ENCODE measurements at regions not wholly inside any gene's neighbourhood (a gene's known extent, or its start where the extent isn't known, plus 50 kb on each side); places are given as distances from the start of the nearest gene placed in this dataset.

- ChIA-PET CTCF (no interaction called here), POLR2A (no interaction called here)
- Mint-ChIP-seq H3K27me3 (no peaks in the 10 kb centered on the region), H3K4me1 (ENCODE audit: low read depth) (no peaks in the 10 kb centered on the region), H3K36me3 (ENCODE audit: low read depth) (no peaks in the 10 kb centered on the region), H3K4me3 (no peak overlapping the region), H3K27ac (no peak overlapping the region), H3K9me3 (peaks cover 8% of the 10 kb centered on the region)
- intact Hi-C loops (cut with micrococcal nuclease) = no loop called here
- DNase-seq (no peak), ATAC-seq (no peak)
- no peak for TF ChIP-seq CTCF (IDR thresholded peaks at IDR 0.05)
These were observed 81.9 kb upstream of the MBOAT2 start for GRCh38 chr2:9085353-9085752.

GRCh38 chr2:9083287-9083686, 79.8 kb upstream of the MBOAT2 start:
- POLR2A ChIA-PET = no interaction called here
- H3K4me3 Mint-ChIP-seq = no peak overlapping the region
- TF ChIP-seq CTCF (IDR thresholded peaks at IDR 0.05) = no peak
- H3K9me3 Mint-ChIP-seq = peaks cover 8% of the 10 kb centered on the region
- H3K4me1 Mint-ChIP-seq (ENCODE audit: low read depth) = no peaks in the 10 kb centered on the region
- no peaks in the 10 kb centered on the region for H3K27me3 Mint-ChIP-seq
- intact Hi-C loops (cut with micrococcal nuclease) = no loop called here
- H3K27ac Mint-ChIP-seq = no peak overlapping the region
- no peak for DNase-seq
- CTCF ChIA-PET = no interaction called here
- H3K36me3 Mint-ChIP-seq (ENCODE audit: low read depth) = no peaks in the 10 kb centered on the region
- no peak for ATAC-seq

- Mint-ChIP-seq H3K9me3 (peaks cover 8% of the 10 kb centered on the region), H3K4me3 (no peak overlapping the region), H3K4me1 (ENCODE audit: low read depth) (no peaks in the 10 kb centered on the region), H3K27ac (no peak overlapping the region), H3K36me3 (ENCODE audit: low read depth) (no peaks in the 10 kb centered on the region), H3K27me3 (no peaks in the 10 kb centered on the region)
- intact Hi-C loops (cut with micrococcal nuclease) = no loop called here
- ChIA-PET CTCF (no interaction called here), POLR2A (no interaction called here)
- no peak for TF ChIP-seq CTCF (IDR thresholded peaks at IDR 0.05)
- no peak for DNase-seq
- ATAC-seq = no peak
These were observed 78.7 kb upstream of the MBOAT2 start for GRCh38 chr2:9082158-9082557.

DNA sequence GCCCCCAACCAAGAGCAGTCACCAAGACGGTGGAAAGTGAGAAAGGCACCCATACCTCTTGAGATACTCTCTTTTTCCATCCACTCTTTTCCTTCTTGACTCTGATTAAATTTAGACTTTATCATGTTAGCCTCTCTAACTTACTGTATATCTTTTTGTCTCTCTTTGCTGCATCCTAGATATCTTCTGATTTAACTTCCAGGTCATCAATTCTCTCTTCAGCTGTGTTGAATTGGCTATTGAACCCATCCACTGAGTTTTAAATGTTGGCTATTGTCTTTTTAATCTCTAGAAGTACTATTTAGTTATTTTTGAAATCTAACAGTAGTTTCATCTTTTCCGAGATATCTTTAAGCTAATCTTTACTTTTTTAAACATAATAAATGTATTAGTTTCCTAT, 78.3 kb upstream of the MBOAT2 start:
- no peak overlapping the region for H3K4me3 Mint-ChIP-seq
- intact Hi-C loops (cut with micrococcal nuclease) = no loop called here

DNA sequence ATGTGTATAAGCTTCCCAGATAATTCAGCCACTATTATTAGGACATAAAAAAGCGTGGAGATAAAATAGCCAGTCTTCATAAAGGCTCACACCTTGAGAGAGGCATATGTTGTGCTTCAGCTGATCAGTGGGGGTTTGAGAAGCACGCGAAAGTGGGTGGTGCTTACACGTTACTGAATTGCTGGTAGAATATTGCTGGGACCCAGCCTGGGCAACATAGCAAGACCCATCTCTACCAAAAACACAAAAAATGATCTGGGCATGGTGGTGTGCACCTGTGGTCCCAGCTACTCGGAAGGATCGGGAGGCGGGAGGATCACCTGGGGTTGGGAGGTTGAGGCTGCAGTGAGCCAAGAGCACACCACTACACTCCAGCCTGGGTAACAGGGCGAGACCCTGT, 74.9 kb upstream of the MBOAT2 start:
- no peaks in the 10 kb centered on the region for H3K27me3 Mint-ChIP-seq
- DNase-seq (no peak), ATAC-seq (no peak)
- H3K9me3 Mint-ChIP-seq = peaks cover 8% of the 10 kb centered on the region
- no peaks in the 10 kb centered on the region for H3K4me1 Mint-ChIP-seq (ENCODE audit: low read depth)
- intact Hi-C loops (cut with micrococcal nuclease) = no loop called here
- ChIA-PET POLR2A (no interaction called here), CTCF (no interaction called here)
- no peak for TF ChIP-seq CTCF (IDR thresholded peaks at IDR 0.05)
- no peaks in the 10 kb centered on the region for H3K36me3 Mint-ChIP-seq (ENCODE audit: low read depth)
- H3K27ac Mint-ChIP-seq = no peak overlapping the region
- H3K4me3 Mint-ChIP-seq = no peak overlapping the region

More for the DNA sequence above, 78.3 kb upstream of the MBOAT2 start:
- Mint-ChIP-seq H3K4me1 (ENCODE audit: low read depth) (no peaks in the 10 kb centered on the region), H3K36me3 (ENCODE audit: low read depth) (no peaks in the 10 kb centered on the region), H3K27ac (no peak overlapping the region), H3K9me3 (peaks cover 8% of the 10 kb centered on the region), H3K27me3 (no peaks in the 10 kb centered on the region)
- no peak for DNase-seq
- POLR2A ChIA-PET = no interaction called here
- no peak for TF ChIP-seq CTCF (IDR thresholded peaks at IDR 0.05)
- CTCF ChIA-PET = no interaction called here
- ATAC-seq = no peak

Measured in activated CD8-positive, alpha-beta T cell treated with anti-CD3 and anti-CD28 coated beads for 36 hours (primary cell).